HG02798 (cell line): ENCODE measurements at regions not wholly inside any gene's neighbourhood (a gene's known extent, or its start where the extent isn't known, plus 50 kb on each side); places are given as distances from the start of the nearest gene placed in this dataset.
"Not testable (repeated sequence)": the region's sequence is repeated elsewhere in the genome, so short reads cannot be mapped to it uniquely, and the experiment has no call there.

Experiments used
- ATAC-seq: cut with Tn5 transposase; IDR thresholded peaks from one replicate; pipeline ENCODE4 v1.9.1; 2021; ENCODE audit warnings: mild to moderate bottlenecking; ENCODE audit not compliant: unreplicated experiment, poor library complexity

DNA sequence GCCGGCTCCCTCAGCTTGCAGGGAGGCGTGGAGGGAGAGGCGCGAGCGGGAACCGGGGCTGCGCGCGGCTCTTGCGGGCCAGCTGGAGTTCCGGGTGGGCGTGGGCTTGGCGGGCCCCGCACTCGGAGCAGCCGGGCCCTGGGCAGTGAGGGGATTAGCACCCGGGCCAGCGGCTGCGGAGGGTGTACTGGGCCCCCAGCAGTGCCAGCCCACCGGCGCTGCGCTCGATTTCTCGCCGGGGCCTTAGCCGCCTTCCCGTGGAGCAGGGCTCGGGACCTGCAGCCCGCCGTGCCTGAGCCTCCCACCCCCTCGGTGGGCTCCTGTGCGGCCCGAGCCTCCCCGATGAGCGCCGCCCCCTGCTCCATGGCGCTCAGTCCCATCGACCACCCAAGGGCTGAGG lies 588.9 kb upstream of the SLC35B3 start:
- ATAC-seq: not testable (repeated sequence)

DNA sequence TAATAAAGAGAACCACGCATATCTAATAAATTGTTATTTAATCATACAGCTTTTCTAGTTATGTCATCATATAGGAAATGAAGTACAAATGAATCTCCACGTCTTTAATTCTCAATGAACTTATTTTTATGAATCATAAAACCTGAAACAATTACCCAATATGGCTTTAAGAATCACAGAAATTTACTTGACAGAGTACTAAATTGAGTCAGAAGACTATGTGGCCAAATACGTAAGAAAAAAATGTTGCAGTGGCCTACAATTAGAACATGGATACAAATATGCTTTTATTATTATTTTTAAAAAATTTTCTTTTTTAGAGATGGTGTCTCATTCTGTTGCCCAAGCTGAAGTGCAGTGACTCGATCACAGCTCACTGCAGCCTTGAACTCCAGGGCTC lies 584.7 kb upstream of the SLC35B3 start:
- ATAC-seq: no peak

DNA sequence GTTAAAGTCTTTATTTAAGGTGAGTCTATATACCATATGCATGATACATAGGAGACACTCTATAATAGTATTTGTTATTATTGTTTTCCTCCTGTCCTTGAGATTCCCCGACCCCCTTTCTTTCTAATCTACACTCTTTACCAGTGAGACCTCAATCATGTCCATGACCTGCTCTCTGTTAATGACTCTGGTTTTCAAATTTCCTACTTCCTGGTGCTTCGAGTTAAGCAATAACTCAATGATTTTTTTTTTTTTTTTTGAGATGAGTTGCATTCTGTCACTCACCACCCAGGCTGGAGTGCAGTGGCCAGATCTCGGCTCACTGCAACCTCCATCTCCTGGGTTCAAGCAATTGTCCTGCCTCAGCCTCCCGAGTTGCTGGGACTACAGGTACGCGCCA lies 574.6 kb upstream of the SLC35B3 start:
- ATAC-seq: no peak

DNA sequence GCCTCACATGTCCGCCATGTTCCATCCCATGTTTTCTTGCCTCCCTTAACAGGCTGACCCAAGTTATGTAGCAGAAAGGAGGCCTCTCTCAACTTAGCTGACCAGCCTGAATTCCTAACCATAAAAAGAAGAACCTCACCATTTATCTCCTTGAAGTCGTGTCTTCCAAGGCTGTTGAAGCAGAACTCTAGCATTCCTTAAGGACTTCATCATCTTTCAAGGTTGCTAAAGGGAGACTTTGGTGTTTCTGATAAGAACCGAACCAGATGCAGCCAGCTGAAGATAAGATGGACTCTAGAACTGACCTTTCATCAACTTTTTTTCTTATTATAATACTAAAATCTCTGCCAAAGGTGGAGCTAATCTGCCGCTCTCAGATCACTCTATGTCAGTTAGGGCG lies 571.7 kb upstream of the SLC35B3 start:
- ATAC-seq: no peak

DNA sequence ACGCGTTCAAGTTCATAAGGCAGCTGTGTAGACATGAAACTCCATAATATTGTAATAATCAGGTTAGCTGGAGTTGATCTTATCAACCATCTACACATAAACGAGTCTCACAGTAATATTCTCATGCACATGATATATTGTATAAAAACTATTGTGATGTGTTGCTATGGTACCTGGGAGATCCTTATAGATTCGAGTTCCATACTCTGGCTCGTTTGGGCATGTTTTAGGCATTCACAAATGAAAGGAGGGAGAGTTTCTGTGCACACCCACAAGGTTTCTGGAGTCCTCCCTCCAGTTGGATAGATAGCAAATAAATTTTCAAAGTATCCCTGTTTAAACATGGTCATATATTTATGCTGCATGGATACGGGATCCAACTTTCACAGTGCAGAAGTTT lies 567.5 kb upstream of the SLC35B3 start:
- ATAC-seq: no peak

DNA sequence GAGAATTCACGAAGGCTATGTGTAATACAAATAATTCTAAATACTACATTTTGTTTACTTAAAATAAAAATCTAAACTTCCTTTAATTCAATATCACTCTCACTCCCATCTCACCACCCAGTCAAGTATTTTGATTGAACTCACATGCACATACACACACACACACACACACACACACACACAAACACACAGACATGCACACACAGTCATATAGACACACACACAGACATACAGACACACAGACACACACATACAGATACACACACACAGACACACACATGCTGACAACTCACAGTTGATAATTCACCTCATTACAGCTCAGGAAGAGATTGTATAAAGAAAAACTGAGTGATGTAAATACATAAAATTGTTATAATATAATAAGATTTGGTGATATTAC lies 559.8 kb upstream of the SLC35B3 start:
- no peak for ATAC-seq

DNA sequence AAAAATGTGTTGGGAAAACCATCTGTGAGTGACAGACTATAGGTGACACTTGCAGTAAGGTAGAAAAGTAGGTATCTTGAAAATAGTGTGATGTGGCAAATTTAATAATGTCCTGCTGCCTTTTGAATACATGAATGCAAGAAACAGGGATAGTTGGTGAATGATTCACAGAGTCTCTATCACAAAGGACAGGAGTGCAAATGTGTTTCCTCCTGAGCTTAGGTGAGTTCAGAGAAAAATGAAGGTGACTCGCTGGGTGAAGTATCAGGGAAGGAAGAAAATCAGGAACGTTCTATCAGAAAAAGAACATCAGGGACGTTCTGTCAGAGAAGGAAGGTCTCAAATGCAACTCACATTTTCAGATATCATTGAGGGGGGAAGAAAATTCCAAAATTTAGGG lies 557.8 kb upstream of the SLC35B3 start:
- no peak for ATAC-seq

DNA sequence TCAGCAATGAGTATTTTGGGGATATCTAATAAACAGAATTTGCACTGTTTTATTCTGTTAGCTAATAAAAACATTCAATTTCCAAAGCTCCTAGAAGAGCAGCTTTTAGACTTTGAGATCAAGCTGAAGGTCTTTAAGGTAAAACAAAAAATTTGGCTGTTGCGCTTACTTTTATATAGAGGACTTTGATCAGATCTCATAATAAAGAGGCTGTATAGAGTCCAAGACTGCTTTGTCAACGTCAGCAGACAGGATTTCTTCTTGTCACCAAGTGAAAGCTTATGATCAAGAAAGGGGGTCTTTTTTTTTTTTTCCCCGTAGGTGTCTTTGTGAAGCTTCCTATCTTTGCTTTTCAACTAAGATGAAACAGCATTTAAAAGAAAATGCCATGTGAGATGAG lies 556.5 kb upstream of the SLC35B3 start:
- no peak for ATAC-seq

DNA sequence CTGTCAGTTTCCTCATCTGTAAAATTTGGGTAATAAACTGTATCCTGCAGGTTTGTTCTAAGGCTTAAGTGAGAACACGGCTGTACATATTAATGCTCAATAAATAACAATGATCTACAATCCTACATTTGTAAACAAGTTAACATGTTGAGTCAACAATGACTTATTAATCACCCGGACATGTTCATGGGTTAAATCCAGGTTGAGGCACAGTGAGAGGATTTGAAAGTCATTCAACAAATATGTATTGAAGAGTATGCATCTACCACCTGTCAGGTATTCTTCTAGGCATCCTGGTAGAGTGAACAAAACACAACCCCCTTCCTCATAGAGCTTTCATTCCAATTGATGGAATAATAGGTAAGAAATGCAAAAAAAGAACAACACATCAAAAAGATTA lies 554.7 kb upstream of the SLC35B3 start:
- no peak for ATAC-seq

DNA sequence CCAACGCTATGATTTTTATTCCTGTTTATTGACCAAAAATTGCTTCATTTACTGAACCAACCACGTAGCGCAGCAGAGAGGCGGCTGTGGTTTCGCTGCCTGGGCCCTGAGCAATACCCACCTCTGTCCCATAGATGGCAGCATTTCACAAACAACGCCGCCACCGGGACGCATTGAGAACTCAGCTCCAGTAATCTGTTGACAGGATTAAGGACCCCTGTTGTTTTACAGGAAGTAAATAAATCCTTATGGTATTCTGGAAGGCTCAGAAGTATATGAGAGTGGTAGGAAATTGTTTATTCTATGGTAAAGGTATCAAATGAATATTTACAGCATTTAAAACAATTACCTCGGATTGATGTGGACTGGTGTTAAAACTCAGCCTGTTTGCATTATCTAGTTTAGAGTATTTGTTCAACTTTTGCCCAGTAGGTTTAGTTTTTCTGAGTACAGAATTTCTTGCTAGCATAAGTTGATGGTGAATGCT lies 547.9 kb upstream of the SLC35B3 start:
- ATAC-seq: peak; percentile 98

DNA sequence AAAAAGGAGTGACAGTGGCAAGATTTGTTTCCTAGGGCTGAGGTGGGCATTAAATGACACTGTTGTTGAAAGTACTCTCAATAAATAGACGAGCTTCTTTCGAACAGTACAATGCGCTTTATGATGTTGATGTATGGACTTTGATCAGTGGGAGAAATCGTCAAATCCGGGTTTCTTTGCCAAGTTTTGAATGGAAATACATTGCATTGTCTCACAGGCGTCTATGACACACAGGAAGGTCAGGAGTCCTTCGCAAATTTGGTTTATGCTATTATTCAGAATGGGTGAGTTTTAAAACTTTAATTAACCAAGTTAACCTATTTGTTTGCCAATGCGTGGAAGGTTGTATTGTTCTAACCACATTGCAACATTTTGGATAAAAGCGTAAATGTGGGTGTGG lies 547.3 kb upstream of the SLC35B3 start:
- no peak for ATAC-seq

DNA sequence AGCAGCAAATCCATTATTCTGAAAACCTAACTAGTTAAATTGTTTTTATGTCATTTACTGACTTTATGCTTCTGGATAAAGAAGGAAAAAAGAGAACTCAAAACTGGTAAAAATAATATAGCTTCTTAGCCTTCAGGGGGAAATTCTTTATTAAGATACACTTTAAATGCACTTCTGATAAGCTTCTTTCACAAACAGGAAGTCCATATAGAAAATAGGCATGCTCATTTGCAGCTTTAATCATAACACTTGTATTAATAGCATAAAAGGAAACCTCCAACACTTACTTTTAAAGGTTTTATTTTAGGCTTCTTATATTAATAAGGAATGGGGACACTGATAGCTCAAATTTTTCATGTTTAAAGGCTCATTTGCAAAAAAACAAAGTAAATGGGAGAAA lies 538.0 kb upstream of the SLC35B3 start:
- ATAC-seq: no peak

DNA sequence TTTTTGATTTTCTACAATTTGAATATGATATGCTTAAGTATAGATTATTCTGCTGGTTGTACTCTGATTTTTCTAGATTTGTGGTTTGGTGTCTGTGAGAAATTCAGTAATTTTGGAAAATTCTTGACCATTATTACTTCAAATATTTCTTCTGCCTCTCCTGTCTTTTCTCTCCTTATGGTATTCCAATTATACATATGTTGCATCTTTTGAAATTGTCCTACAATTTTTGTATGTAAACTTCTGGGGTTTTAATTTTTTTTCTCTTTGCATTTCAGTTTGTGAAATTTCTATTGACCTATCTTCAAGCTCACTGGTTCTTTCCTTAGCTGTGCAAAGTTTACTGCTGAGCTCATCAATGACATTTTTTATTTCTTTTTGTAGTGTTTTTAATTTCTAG lies 534.4 kb upstream of the SLC35B3 start:
- no peak for ATAC-seq

DNA sequence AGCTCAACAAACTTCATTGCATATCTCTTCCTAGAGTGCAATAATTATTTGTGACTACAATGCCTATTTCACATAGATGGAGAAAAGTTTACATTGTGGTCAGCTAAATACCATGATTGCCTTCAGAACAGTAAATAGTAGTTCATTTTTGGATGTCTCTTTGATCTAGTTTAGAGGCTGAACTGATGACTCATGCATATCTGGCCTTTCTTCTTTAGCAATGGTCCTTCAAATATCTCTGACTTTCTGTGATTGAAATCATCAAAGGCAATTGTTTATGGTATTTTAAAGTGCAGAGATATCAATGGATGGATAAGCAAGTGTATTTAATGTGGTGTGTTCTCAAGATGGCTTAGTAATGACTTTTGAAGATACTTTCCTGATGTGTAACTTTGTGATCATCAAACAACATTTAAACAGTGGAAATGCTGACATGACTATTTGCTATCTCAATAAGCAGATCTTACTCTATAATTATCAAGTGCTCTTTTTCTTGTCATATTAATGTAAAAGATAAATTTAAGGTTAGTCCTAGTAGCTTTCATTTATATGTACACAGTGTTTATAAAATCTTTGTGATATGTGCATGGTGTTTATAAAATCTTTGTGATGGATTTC lies 523.7 kb upstream of the SLC35B3 start:
- ATAC-seq: no peak

DNA sequence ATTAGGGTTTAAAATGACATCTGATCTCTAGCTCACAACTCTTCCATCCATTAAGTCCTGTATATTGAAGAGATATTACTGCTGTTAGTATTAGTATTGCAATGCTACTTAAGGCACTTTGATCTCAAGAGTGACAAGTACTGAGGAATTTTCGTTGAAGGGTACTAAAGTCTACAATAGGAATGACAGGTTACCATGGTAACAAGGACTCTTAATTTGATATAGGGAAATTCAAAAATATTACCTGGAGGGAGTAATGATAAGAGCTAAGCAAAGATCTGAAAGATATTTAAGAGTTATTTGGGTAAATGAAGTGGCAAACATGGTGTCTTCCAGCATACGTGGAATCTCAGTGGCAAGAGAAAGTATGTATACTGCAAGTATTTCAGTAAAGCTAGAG lies 518.0 kb upstream of the SLC35B3 start:
- no peak for ATAC-seq

DNA sequence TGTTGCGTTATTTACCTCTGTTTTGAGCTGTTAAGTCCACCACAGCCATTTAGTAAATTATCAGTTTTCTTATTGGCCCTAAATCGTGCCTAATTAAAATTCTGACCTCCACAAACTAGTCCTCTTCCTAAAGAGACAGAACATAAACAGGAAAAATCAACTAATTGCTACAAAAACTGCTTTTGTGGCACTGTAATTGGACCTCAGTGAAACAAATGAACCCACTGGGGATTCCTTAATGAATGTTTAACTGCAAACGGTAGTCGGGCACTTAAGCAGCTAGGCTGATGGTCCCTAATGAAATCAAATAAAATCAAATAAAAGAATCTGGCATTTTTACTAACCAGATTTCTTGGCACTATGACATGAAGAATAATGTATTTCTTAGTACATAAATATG lies 513.4 kb upstream of the SLC35B3 start:
- no peak for ATAC-seq

DNA sequence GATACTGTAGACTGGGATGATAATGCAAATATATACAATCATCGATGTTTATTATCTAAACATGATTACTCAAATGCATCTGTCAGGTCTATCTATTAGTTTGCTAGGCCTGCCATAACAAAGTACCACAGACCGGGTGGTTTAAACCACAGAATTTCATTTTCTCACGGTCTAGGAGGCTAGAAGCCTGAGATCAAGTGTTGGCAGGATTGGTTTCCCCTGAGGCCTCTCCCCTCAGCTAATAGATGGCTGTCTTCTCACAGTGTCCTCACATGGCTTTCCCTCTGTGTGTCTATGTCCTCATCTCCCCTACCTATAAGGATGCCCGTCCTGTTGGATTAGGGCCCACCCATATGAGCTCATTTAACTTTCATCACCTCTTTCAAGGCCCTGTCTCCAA lies 512.6 kb upstream of the SLC35B3 start:
- peak; percentile 60 for ATAC-seq

DNA sequence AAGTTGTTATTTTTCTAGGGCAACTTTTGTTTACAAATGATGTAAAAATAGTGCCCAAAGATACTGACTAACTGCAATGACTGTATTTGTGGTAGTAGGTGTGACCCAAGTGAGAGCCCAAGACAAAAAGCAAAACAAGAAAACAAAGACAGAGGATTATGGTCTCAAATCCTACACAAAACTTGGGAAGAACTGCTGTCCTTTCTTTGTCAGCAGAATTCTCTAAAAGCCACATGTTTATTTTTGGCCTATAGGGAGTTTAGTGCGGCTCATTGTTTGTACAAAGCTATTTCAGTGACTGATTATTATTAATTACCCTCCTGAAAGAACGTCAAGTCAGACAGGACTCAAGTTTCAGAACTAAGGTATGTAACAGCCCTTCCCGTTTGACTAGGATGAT lies 509.2 kb upstream of the SLC35B3 start:
- ATAC-seq: no peak

DNA sequence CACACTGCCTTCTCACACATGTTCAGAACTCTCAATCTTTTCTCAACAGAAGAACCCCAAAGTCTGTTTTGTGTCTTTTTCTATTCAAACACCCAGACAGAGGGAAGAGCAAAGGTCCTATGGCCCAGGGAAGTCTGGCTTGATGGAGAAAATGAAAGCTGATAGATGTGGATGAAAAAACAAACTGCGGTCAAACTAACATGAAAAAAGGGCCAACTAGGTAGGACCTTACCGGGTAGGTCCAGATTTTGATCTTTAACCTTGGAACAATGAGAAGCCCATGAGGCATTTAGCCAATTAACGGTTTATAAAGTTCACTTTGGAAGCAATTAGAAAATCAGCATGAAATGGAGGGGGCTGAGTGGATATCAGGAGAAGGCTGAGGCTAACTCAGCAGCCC lies 507.7 kb upstream of the SLC35B3 start:
- no peak for ATAC-seq

DNA sequence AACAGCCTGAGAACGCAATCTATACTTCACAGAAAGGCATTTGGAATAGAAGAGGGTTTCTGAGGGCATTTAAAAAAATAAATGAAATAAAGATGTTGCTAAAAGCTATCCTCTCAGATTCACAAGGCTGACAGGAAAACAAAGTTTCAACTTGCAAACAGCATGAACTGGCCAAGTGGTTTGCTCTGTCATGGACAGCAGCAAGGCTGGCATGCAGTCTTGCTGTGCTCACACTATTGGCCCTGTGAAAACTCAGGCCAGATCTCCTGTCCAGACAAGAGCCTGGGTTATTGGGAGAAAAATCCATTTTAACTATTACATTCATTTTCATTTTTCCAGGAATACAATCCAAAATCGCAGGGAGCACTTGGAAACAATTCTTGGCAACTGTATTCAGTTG lies 506.2 kb upstream of the SLC35B3 start:
- no peak for ATAC-seq

DNA sequence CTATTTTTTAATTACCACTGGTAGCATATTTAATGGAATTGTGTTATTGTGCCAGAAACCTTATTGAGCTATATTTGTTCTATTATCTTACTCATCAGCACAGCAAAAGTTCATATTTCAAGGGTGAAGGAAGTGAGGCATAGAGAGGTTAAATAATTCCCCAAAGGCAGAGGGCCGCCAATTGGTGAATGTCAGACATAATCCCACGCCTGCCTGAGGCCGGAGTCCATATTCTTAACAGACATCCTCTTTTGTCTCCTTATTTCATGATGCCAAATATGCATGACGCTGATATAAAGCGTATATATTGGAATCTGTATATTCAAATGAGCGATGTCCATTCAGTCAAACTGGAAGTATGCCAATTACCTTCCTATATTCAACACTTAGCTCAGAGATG lies 505.0 kb upstream of the SLC35B3 start:
- no peak for ATAC-seq

DNA sequence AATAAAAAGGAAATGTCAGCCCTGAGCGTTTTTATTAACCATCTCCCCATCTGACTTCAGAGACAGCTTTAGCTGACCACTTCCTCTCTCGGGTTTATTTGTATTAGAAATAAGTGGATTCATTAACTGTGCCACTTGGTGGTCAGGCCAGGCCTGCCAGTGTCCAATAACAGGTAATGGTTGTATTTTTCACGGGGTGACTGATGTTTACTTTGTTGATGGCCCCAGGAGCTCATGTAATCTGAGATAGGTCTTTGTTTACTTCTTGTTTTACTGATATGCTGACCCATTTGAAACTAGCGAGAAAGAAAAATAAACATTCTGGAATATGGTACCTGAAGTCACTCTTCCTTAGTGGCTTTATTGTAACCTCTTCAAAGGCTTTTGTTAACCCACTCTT lies 504.3 kb upstream of the SLC35B3 start:
- no peak for ATAC-seq

DNA sequence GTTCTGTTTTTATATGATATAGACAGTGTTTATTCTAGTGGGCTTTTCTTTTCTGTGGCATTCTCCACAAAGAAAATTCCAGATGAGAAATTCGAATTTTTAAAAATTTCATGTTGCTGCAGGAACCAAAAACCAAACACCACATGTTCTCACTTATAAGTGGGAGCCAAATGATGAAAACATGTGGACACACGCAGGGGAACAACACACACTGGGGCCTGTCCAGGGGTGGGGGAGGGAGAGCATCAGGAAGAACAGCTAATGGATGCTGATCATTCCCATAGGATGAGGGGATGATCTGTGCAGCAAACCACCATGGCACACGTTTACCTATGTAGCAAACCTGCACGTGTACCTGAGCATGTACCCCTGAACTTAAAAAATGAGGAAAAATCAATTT lies 499.0 kb upstream of the SLC35B3 start:
- no peak for ATAC-seq
